GM12878 (cell line): ENCODE measurements at regions not wholly inside any gene's neighbourhood (a gene's known extent, or its start where the extent isn't known, plus 50 kb on each side); places are given as distances from the start of the nearest gene placed in this dataset.

Source experiments
- ATAC-seq: fragments of 200-7000 bp; cut with Tn5 transposase; 3 replicates; pipeline ENCODE4 v1.9.1; 2020; ENCODE audit warnings: mild to moderate bottlenecking, moderate library complexity
- BruUV-seq: library from RNA; stranded (reverse); fragments of 400-500 nt; replicated peaks from 2 replicates; lab custom pipeline; 2021; lab: Mats Ljungman, UMichigan
- CTCF ChIA-PET: fragments of 300-600 bp; sonication (Branson Sonifier 250); formaldehyde crosslinking; extraction: SDS; loops from one replicate; lab custom pipeline; 2021; ENCODE audit warnings: inconsistent platforms; lab: Yijun Ruan, JAX
- POLR2A ChIA-PET: fragments of 350-600 bp; formaldehyde crosslinking; extraction: SDS; loops from one replicate; lab custom pipeline; 2021; ENCODE audit warnings: inconsistent platforms; lab: Charles Lee
- RAD21 ChIA-PET: fragments of 300-600 bp; sonication (Branson Sonifier 250); formaldehyde crosslinking; loops from one replicate; lab custom pipeline; 2023; ENCODE audit warnings: antibody characterized with exemption; ENCODE audit not compliant: unreplicated experiment; lab: Charles Lee
- SMC1A ChIA-PET: fragments of 300-600 bp; sonication (Branson Sonifier 250); formaldehyde crosslinking; loops from one replicate; lab custom pipeline; 2023; ENCODE audit not compliant: unreplicated experiment, uncharacterized antibody; lab: Charles Lee
- DNase-seq: peaks from one replicate; pipeline ENCODE4 v3.0.0-alpha.2; 2011; ENCODE audit warnings: low read depth, low spot score
- FAIRE-seq: peaks from 3 replicates; lab custom pipeline; 2011; peaks lifted over from hg19 to GRCh38; lab: Jason Lieb, UNC
- H2AFZ ChIP-seq: 2 replicates; pipeline ENCODE4 v1.6.0; 2011; ENCODE audit warnings: low read depth, low read length, control low read depth; ENCODE audit not compliant: control insufficient read depth
- H3K27ac ChIP-seq: 2 replicates; pipeline ENCODE4 v1.5.1; 2011; ENCODE audit warnings: control low read depth; ENCODE audit not compliant: control insufficient read depth, insufficient read depth
- H3K27me3 ChIP-seq, 2 experiments: replicated peaks in 1 of 2; 2 replicates each; pipeline versions ENCODE4 v1.6.0 to v1.6.1; 2011; ENCODE audit warnings: low read length in 1 of 2; ENCODE audit not compliant: control insufficient read depth in 2 of 2, insufficient read depth in 2 of 2
- H3K36me3 ChIP-seq, 2 experiments: 2 replicates each; pipeline ENCODE4 v1.5.1; 2011; ENCODE audit warnings: low read length in 1 of 2; ENCODE audit not compliant: control insufficient read depth in 2 of 2, insufficient read depth in 2 of 2
- H3K4me1 ChIP-seq: 2 replicates; pipeline ENCODE4 v1.6.1; 2011; ENCODE audit warnings: mild to moderate bottlenecking, low read length, moderate library complexity, mixed read lengths; ENCODE audit not compliant: control insufficient read depth, insufficient read depth
- H3K4me2 ChIP-seq: 2 replicates; pipeline ENCODE4 v1.6.0; 2011; ENCODE audit warnings: control low read depth; ENCODE audit not compliant: control insufficient read depth, insufficient read depth
- H3K4me3 ChIP-seq: fragments of 200-600 bp; sonication (generic); 2 replicates; pipeline ENCODE4 v1.5.1; 2016
- H3K79me2 ChIP-seq: 2 replicates; pipeline ENCODE4 v1.6.0; 2011; ENCODE audit warnings: low read length; ENCODE audit not compliant: control insufficient read depth, insufficient read depth
- H3K9ac ChIP-seq: 2 replicates; pipeline ENCODE4 v1.8.0; 2011; ENCODE audit warnings: low read length, control low read depth, mixed read lengths; ENCODE audit not compliant: control insufficient read depth, insufficient read depth
- H3K9me3 ChIP-seq: replicated peaks from 3 replicates; pipeline ENCODE4 v1.5.1; 2011; ENCODE audit warnings: mild to moderate bottlenecking, low read length; ENCODE audit not compliant: control insufficient read depth, insufficient read depth
- H4K20me1 ChIP-seq: 2 replicates; pipeline ENCODE4 v1.6.0; 2011; ENCODE audit not compliant: control insufficient read depth, insufficient read depth
- ATF3 ChIP-seq: IDR thresholded peaks from 2 replicates; pipeline ENCODE4 v1.6.1; 2011; ENCODE audit warnings: low read depth, mild to moderate bottlenecking, low read length, moderate library complexity, borderline replicate concordance; ENCODE audit errors: extremely low read depth
- CREB1 ChIP-seq: IDR thresholded peaks from 2 replicates; pipeline ENCODE4 v1.6.1; 2012; ENCODE audit warnings: low read depth, mild to moderate bottlenecking, inconsistent platforms
- E2F8 ChIP-seq: fragments of 450-650 bp; IDR thresholded peaks from 2 replicates; pipeline ENCODE4 v1.6.1; 2018; ENCODE audit warnings: mild to moderate bottlenecking, low read depth, moderate library complexity; ENCODE audit not compliant: partially characterized antibody
- MLLT1 ChIP-seq: fragments of 450-650 bp; IDR thresholded peaks from 2 replicates; pipeline ENCODE4 v1.6.1; 2016; ENCODE audit warnings: mild to moderate bottlenecking
- NBN ChIP-seq: fragments of 450-650 bp; IDR thresholded peaks from 2 replicates; pipeline ENCODE4 v1.6.1; 2016
- NFXL1 ChIP-seq: fragments of 450-650 bp; IDR thresholded peaks from 2 replicates; pipeline ENCODE4 v1.6.1; 2017; ENCODE audit warnings: antibody characterized with exemption, mild to moderate bottlenecking, borderline replicate concordance
- NR2C2 ChIP-seq: IDR thresholded peaks from 2 replicates; pipeline ENCODE4 v1.6.1; 2011; ENCODE audit warnings: borderline replicate concordance, low read depth; ENCODE audit not compliant: control insufficient read depth, insufficient read length
- ZBED1 ChIP-seq: IDR thresholded peaks from 2 replicates; pipeline ENCODE4 v1.6.1; 2016; ENCODE audit warnings: borderline replicate concordance
- WGBS: methylation state at CpG from one replicate; pipeline ENCODE4 v1.1.6; 2016; ENCODE audit warnings: low lambda C conversion rate; ENCODE audit not compliant: insufficient replicate concordance, insufficient coverage; ENCODE audit errors: missing lambda C conversion rate; 5-methylcytosine and 5-hydroxymethylcytosine counted together
- in situ Hi-C: fragments of 300-500 bp; cut with MboI; formaldehyde crosslinking; loops from 9 replicates; pipeline ENCODE4 v1.14.3; 2018; ENCODE audit warnings: mixed read lengths
- intact Hi-C: fragments of 100-400 bp; cut with micrococcal nuclease; formaldehyde crosslinking; loops from one replicate; pipeline ENCODE4 v1.14.2; 2022; ENCODE audit not compliant: unreplicated experiment

- Histone ChIP-seq H3K9ac (no peak overlapping the region), H3K79me2 (no peaks in the 10 kb centered on the region), H3K36me3 (no peaks in the 10 kb centered on the region), H3K4me2 (no peak overlapping the region), H2AFZ (no peak overlapping the region), H3K4me1 (no peaks in the 10 kb centered on the region), H3K9me3 (no peaks in the 10 kb centered on the region), H4K20me1 (no peaks in the 10 kb centered on the region), H3K27ac (no peak overlapping the region), H3K27me3 (no peaks in the 10 kb centered on the region), H3K4me3 (no peak overlapping the region)
- ChIA-PET SMC1A (interaction anchor here (1.6 kb wide), 1 partner anchor 144 kb away, joined by 3 read pairs; no protein-coding TSS in a partner anchor), RAD21 (no interaction called here), CTCF (interaction anchor here (1.1 kb wide), 1 partner anchor 85 kb away, joined by 3 read pairs; no protein-coding TSS in a partner anchor), POLR2A (no interaction called here)
- ATAC-seq, result no peak
- intact Hi-C loops, result no loop called here
- 0% methylated on average over 1 of the region's 1 CpG for WGBS
- DNase-seq, result no peak
- no peak for TF ChIP-seq NR2C2
- TF ChIP-seq MLLT1, result no peak
- no TSS peak for BruUV-seq
- in situ Hi-C loops, result no loop called here
- peak; percentile 7 for FAIRE-seq
These were observed 237.8 kb upstream of the SGK1 start for GRCh38 chr6:134555672-134556071.

GRCh38 chr6:134553936-134554335, 236.0 kb upstream of the SGK1 start:
- FAIRE-seq (no peak), DNase-seq (no peak), ATAC-seq (no peak)
- Histone ChIP-seq H3K79me2 (no peaks in the 10 kb centered on the region), H3K9ac (no peak overlapping the region), H3K4me3 (no peak overlapping the region), H4K20me1 (no peaks in the 10 kb centered on the region), H3K27ac (no peak overlapping the region), H3K27me3 (no peaks in the 10 kb centered on the region), H3K36me3 (no peaks in the 10 kb centered on the region), H3K9me3 (no peaks in the 10 kb centered on the region), H3K4me1 (no peaks in the 10 kb centered on the region), H3K4me2 (no peak overlapping the region), H2AFZ (no peak overlapping the region)
- ChIA-PET SMC1A (no interaction called here), CTCF (interaction anchor here (1.1 kb wide), 1 partner anchor 387 kb away, joined by 3 read pairs; no protein-coding TSS in a partner anchor), POLR2A (no interaction called here), RAD21 (no interaction called here)
- no TSS peak for BruUV-seq
- intact Hi-C loops, result no loop called here
- whole genome bisulfite sequencing, result 55% methylated on average over 3 of the region's 3 CpGs
- in situ Hi-C loops, result no loop called here
- TF ChIP-seq E2F8, result no peak
- TF ChIP-seq ZBED1, result no peak
- TF ChIP-seq NBN, result no peak
- no peak for TF ChIP-seq ATF3
- no peak for TF ChIP-seq CREB1
- TF ChIP-seq NFXL1, result no peak
